HL-60 (cell line): ENCODE measurements at regions not wholly inside any gene's neighbourhood (a gene's known extent, or its start where the extent isn't known, plus 50 kb on each side); places are given as distances from the start of the nearest gene placed in this dataset.

ENCODE experiments used
- DNase-seq, 2 experiments: peaks; one replicate each; pipeline ENCODE4 v3.0.0-alpha.2; 2010 to 2020; ENCODE audit warnings: low read depth in 1 of 2, low spot score in 1 of 2
- H3K27ac ChIP-seq: fragments of 250-450 bp; sonication (Bioruptor Pico); replicated peaks from 2 replicates; pipeline ENCODE4 v1.5.1; 2020; ENCODE audit warnings: mild to moderate bottlenecking, moderate library complexity
- H3K27me3 ChIP-seq: fragments of 250-450 bp; sonication (Bioruptor Pico); 2 replicates; pipeline ENCODE4 v1.5.1; 2021; ENCODE audit warnings: mild to moderate bottlenecking, moderate library complexity; ENCODE audit not compliant: insufficient read depth, poor library complexity, severe bottlenecking
- H3K4me3 ChIP-seq: replicated peaks from 2 replicates; pipeline ENCODE4 v1.5.1; 2011; ENCODE audit warnings: mild to moderate bottlenecking, control low read depth, low read length; ENCODE audit not compliant: insufficient read depth
- GABPA ChIP-seq: IDR thresholded peaks from 2 replicates; pipeline ENCODE4 v1.6.1; 2012; ENCODE audit warnings: low read depth
- POLR2AphosphoS5 ChIP-seq: IDR thresholded peaks from 2 replicates; pipeline ENCODE4 v1.6.1; 2012; ENCODE audit warnings: low read depth
- SPI1 ChIP-seq: IDR thresholded peaks from 2 replicates; pipeline ENCODE4 v1.6.1; 2012; ENCODE audit warnings: low read depth, mild to moderate bottlenecking, borderline replicate concordance
- TF ChIP-seq, protein P1 (sequence below): IDR thresholded peaks from one replicate; pipeline ENCODE4 v1.5.1; 2011; ENCODE audit warnings: low read length, control low read depth, inconsistent platforms; ENCODE audit not compliant: insufficient read depth
- TF ChIP-seq, protein P2 (sequence below): IDR thresholded peaks from 2 replicates; pipeline ENCODE4 v1.6.1; 2012; ENCODE audit warnings: low read depth; ENCODE audit not compliant: insufficient replicate concordance

DNA sequence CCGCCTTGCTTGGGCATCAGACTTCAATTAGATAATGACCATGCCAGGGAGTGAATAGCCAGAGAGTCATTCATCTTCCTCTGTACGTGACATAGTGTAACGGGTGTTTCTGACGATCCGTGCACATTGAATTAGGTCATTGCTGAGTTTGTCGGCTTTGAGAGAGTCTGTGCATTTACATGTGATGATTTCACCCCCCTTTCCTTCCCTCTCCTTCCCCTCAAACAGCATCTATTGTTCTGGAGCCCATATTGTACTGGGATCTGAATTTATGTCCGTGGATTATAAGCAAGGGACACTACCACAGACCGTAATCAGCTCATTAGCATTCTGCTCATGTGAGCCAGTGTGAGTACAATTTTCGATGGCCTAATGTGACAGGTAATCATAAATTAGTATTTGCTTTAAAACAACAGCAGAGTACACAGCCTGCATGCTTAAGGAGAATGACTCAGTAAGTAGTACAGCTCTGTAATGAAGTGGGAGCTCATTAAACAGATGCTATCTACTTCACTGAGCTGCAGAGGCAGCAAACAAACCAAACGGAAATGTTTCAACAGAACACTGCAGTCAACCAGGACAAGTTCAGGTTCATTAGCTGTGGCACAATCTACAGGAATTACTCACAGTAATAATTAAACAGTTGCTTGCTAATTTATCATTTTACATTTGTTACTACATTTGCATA lies 302.1 kb downstream of the CSNK1G3 start:
- TF ChIP-seq GABPA (no peak), SPI1 (no peak), POLR2AphosphoS5 (no peak)
- TF ChIP-seq, protein P1, sequence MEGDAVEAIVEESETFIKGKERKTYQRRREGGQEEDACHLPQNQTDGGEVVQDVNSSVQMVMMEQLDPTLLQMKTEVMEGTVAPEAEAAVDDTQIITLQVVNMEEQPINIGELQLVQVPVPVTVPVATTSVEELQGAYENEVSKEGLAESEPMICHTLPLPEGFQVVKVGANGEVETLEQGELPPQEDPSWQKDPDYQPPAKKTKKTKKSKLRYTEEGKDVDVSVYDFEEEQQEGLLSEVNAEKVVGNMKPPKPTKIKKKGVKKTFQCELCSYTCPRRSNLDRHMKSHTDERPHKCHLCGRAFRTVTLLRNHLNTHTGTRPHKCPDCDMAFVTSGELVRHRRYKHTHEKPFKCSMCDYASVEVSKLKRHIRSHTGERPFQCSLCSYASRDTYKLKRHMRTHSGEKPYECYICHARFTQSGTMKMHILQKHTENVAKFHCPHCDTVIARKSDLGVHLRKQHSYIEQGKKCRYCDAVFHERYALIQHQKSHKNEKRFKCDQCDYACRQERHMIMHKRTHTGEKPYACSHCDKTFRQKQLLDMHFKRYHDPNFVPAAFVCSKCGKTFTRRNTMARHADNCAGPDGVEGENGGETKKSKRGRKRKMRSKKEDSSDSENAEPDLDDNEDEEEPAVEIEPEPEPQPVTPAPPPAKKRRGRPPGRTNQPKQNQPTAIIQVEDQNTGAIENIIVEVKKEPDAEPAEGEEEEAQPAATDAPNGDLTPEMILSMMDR: no peak
- TF ChIP-seq, protein P2, sequence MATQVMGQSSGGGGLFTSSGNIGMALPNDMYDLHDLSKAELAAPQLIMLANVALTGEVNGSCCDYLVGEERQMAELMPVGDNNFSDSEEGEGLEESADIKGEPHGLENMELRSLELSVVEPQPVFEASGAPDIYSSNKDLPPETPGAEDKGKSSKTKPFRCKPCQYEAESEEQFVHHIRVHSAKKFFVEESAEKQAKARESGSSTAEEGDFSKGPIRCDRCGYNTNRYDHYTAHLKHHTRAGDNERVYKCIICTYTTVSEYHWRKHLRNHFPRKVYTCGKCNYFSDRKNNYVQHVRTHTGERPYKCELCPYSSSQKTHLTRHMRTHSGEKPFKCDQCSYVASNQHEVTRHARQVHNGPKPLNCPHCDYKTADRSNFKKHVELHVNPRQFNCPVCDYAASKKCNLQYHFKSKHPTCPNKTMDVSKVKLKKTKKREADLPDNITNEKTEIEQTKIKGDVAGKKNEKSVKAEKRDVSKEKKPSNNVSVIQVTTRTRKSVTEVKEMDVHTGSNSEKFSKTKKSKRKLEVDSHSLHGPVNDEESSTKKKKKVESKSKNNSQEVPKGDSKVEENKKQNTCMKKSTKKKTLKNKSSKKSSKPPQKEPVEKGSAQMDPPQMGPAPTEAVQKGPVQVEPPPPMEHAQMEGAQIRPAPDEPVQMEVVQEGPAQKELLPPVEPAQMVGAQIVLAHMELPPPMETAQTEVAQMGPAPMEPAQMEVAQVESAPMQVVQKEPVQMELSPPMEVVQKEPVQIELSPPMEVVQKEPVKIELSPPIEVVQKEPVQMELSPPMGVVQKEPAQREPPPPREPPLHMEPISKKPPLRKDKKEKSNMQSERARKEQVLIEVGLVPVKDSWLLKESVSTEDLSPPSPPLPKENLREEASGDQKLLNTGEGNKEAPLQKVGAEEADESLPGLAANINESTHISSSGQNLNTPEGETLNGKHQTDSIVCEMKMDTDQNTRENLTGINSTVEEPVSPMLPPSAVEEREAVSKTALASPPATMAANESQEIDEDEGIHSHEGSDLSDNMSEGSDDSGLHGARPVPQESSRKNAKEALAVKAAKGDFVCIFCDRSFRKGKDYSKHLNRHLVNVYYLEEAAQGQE: no peak
- H3K27me3 ChIP-seq: no peaks in the 10 kb centered on the region
- no peak for DNase-seq
- H3K27ac ChIP-seq: no peak overlapping the region
- no peak overlapping the region for H3K4me3 ChIP-seq

DNA sequence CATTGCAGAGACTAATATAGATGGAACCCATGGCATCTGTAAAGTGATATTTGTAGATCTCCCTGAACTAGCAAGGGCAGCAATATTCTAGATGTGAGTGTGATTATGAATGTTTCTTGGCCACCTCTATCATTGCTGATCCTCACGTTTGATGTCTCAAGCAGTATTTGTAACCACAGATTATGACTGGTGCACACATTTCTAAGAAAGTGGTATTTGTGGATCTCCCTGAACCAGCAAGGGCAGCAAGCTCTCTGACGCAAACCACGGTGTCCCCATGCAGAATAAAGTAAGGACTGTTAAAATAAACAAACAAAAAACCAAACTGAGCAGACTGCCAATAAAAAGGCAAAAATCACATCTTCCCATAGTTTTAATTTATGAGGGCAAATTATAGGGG lies 301.3 kb downstream of the CSNK1G3 start:
- DNase-seq: no peak
- H3K4me3 ChIP-seq: no peak overlapping the region
- TF ChIP-seq SPI1 (no peak), GABPA (no peak), POLR2AphosphoS5 (no peak)
- TF ChIP-seq, protein P2: no peak
- TF ChIP-seq, protein P1: no peak
- no peaks in the 10 kb centered on the region for H3K27me3 ChIP-seq
- no peak overlapping the region for H3K27ac ChIP-seq

DNA sequence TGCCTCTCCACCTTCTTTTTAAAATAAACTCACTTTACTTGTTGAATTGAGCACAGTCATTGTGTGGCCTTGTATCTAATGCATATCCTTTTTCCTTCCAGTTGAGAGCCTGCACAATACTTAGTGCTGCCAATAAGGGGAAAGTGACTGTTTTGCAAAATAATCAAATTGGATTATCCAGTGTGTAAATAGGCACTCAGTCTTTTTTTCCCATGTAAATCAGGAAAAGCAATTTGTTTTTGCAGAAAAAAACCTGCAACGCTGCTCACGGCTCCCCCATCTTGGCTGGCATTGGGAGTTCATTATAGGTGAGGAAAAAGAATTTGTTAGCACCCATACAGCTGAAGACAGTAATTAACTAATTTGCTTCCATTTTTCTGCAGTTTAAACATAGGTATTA lies 299.9 kb downstream of the CSNK1G3 start:
- H3K27ac ChIP-seq: no peak overlapping the region
- no peak for DNase-seq
- TF ChIP-seq, protein P2: no peak
- H3K27me3 ChIP-seq: no peaks in the 10 kb centered on the region
- H3K4me3 ChIP-seq: no peak overlapping the region
